GM21447 (cell line): ENCODE measurements at regions not wholly inside any gene's neighbourhood (a gene's known extent, or its start where the extent isn't known, plus 50 kb on each side); places are given as distances from the start of the nearest gene placed in this dataset.
"Not testable (repeated sequence)": the region's sequence is repeated elsewhere in the genome, so short reads cannot be mapped to it uniquely, and the experiment has no call there.

Source experiments
- ATAC-seq: cut with Tn5 transposase; IDR thresholded peaks from one replicate; pipeline ENCODE4 v1.9.1; 2021; ENCODE audit not compliant: unreplicated experiment

- no peak for ATAC-seq
Measured at GRCh38 chr21:27034796-27035195, 67.9 kb upstream of the ADAMTS5 start.

GRCh38 chr21:27033471-27033870 lies 66.6 kb upstream of the ADAMTS5 start:
- ATAC-seq, result no peak

- ATAC-seq, result no peak
Measured at GRCh38 chr21:27026501-27026900, 59.6 kb upstream of the ADAMTS5 start.

- not testable (repeated sequence) for ATAC-seq
Measured at GRCh38 chr21:27025708-27026107, 58.8 kb upstream of the ADAMTS5 start.

- ATAC-seq, result no peak
Measured at GRCh38 chr21:27024971-27025370, 58.1 kb upstream of the ADAMTS5 start.

GRCh38 chr21:27024301-27024700 lies 57.4 kb upstream of the ADAMTS5 start:
- ATAC-seq, result no peak

- no peak for ATAC-seq
Measured at GRCh38 chr21:27023186-27023585, 56.3 kb upstream of the ADAMTS5 start.

- ATAC-seq, result no peak
Measured at GRCh38 chr21:27021801-27022200, 54.9 kb upstream of the ADAMTS5 start.

- no peak for ATAC-seq
Measured at GRCh38 chr21:27021046-27021445, 54.2 kb upstream of the ADAMTS5 start.

GRCh38 chr21:27017246-27017645 lies 50.4 kb upstream of the ADAMTS5 start:
- ATAC-seq, result no peak
